DOHH2 (cell line): ENCODE measurements at regions not wholly inside any gene's neighbourhood (a gene's known extent, or its start where the extent isn't known, plus 50 kb on each side); places are given as distances from the start of the nearest gene placed in this dataset.

Source experiments
- EZH2phosphoT487 ChIP-seq: fragments of 200-600 bp; sonication (generic); IDR thresholded peaks from 2 replicates; pipeline ENCODE4 v1.6.1; 2017; ENCODE audit warnings: borderline replicate concordance, mild to moderate bottlenecking, antibody characterized with exemption, low read length, moderate library complexity, mixed read lengths
- TF ChIP-seq, protein P1 (sequence below): fragments of 200-600 bp; sonication (generic); IDR thresholded peaks from one replicate; pipeline ENCODE4 v1.5.1; 2014; ENCODE audit warnings: antibody characterized with exemption, mild to moderate bottlenecking, low read depth, low read length; ENCODE audit not compliant: poor library complexity, severe bottlenecking

- TF ChIP-seq, protein P1, sequence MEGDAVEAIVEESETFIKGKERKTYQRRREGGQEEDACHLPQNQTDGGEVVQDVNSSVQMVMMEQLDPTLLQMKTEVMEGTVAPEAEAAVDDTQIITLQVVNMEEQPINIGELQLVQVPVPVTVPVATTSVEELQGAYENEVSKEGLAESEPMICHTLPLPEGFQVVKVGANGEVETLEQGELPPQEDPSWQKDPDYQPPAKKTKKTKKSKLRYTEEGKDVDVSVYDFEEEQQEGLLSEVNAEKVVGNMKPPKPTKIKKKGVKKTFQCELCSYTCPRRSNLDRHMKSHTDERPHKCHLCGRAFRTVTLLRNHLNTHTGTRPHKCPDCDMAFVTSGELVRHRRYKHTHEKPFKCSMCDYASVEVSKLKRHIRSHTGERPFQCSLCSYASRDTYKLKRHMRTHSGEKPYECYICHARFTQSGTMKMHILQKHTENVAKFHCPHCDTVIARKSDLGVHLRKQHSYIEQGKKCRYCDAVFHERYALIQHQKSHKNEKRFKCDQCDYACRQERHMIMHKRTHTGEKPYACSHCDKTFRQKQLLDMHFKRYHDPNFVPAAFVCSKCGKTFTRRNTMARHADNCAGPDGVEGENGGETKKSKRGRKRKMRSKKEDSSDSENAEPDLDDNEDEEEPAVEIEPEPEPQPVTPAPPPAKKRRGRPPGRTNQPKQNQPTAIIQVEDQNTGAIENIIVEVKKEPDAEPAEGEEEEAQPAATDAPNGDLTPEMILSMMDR: no peak
- no peak for TF ChIP-seq EZH2phosphoT487
Measured at GRCh38 chr5:40333459-40334241, 346.1 kb upstream of the PTGER4 start.
